ENCODE measurements at regions not wholly inside any gene's neighbourhood (a gene's known extent, or its start where the extent isn't known, plus 50 kb on each side); places are given as distances from the start of the nearest gene placed in this dataset.

GRCh38 chr5:174581894-174582293 lies 142.5 kb upstream of the MSX2 start:
- TF ChIP-seq CTCF (IDR thresholded peaks at IDR 0.05) (no peak), POLR2A (IDR thresholded peaks at IDR 0.05) (no peak)

All from body of pancreas (tissue), 4 donors.